HK-2 (cell line): ENCODE measurements at regions not wholly inside any gene's neighbourhood (a gene's known extent, or its start where the extent isn't known, plus 50 kb on each side); places are given as distances from the start of the nearest gene placed in this dataset.

Experiments
- DNase-seq: peaks from one replicate; pipeline ENCODE4 v3.0.0-alpha.2; 2018; ENCODE audit not compliant: unreplicated experiment

GRCh38 chr12:111011999-111012600 is 91.7 kb upstream of the MYL2 start:
- no peak for DNase-seq

GRCh38 chr12:111010916-111011657 is 90.7 kb upstream of the MYL2 start:
- DNase-seq: no peak

GRCh38 chr12:111010061-111010460 is 89.7 kb upstream of the MYL2 start:
- DNase-seq: no peak

GRCh38 chr12:111006621-111007020 is 86.2 kb upstream of the MYL2 start:
- DNase-seq: no peak

GRCh38 chr12:110998971-110999370 is 78.6 kb upstream of the MYL2 start:
- no peak for DNase-seq

GRCh38 chr12:110998165-110998564 is 77.8 kb upstream of the MYL2 start:
- no peak for DNase-seq

GRCh38 chr12:110996415-110996814 is 76.0 kb upstream of the MYL2 start:
- no peak for DNase-seq

GRCh38 chr12:110995615-110996014 is 75.2 kb upstream of the MYL2 start:
- DNase-seq: no peak

GRCh38 chr12:110995016-110995415 is 74.6 kb upstream of the MYL2 start:
- no peak for DNase-seq

- no peak for DNase-seq
Measured at GRCh38 chr12:110993434-110993833, 73.1 kb upstream of the MYL2 start.

- DNase-seq: no peak
Measured at GRCh38 chr12:110992909-110993308, 72.5 kb upstream of the MYL2 start.

- no peak for DNase-seq
Measured at GRCh38 chr12:110983811-110984210, 63.4 kb upstream of the MYL2 start.

- no peak for DNase-seq
Measured at GRCh38 chr12:110972866-110973265, 52.5 kb upstream of the MYL2 start.

GRCh38 chr12:110971936-110972335 is 51.6 kb upstream of the MYL2 start:
- DNase-seq: no peak

GRCh38 chr12:110971189-110971920 is 51.0 kb upstream of the MYL2 start:
- DNase-seq: no peak
